Sigmoid colon (tissue), 6 donors: ENCODE measurements at regions not wholly inside any gene's neighbourhood (a gene's known extent, or its start where the extent isn't known, plus 50 kb on each side); places are given as distances from the start of the nearest gene placed in this dataset.

Experiments
- DNase-seq: peaks from one replicate; pipeline ENCODE4 v3.0.0-alpha.2; 2019
- H3K27ac ChIP-seq, 4 donors: fragments of 200-600 bp; sonication (generic); one replicate each; pipeline ENCODE4 v1.5.1; 2016 to 2019; ENCODE audit warnings: mild to moderate bottlenecking in 1 of 4
- H3K27me3 ChIP-seq, 3 donors: fragments of 200-600 bp; sonication (generic); one replicate each; pipeline ENCODE4 v1.5.1; 2019; ENCODE audit warnings: mild to moderate bottlenecking in 1 of 3
- H3K36me3 ChIP-seq, 4 donors: fragments of 200-600 bp; sonication (generic); one replicate each; pipeline ENCODE4 v1.5.1; 2016 to 2019
- H3K4me1 ChIP-seq, 4 donors: fragments of 200-600 bp; sonication (generic); one replicate each; pipeline ENCODE4 v1.5.1; 2017 to 2019
- H3K4me3 ChIP-seq, 4 donors: fragments of 200-600 bp; sonication (generic); one replicate each; pipeline ENCODE4 v1.5.1; 2017 to 2019; ENCODE audit warnings: mild to moderate bottlenecking in 2 of 4, moderate library complexity in 1 of 4
- H3K9me3 ChIP-seq, 4 donors: fragments of 200-600 bp in 3 of 4; sonication (generic) in 3 of 4; one replicate each; pipeline versions ENCODE4 v1.5.1 to v1.6.1; 2013 to 2019
- EP300 ChIP-seq, 4 donors: sonication (generic); formaldehyde crosslinking; IDR thresholded peaks; one replicate each; pipeline ENCODE4 v1.6.1; 2017; ENCODE audit warnings: antibody characterized with exemption in 4 of 4
- POLR2A ChIP-seq, 2 donors: fragments of 450-650 bp; IDR thresholded peaks; one replicate each; pipeline ENCODE4 v1.6.1; 2016; ENCODE audit warnings: antibody characterized with exemption in 2 of 2, mild to moderate bottlenecking in 2 of 2, moderate library complexity in 2 of 2
- POLR2AphosphoS5 ChIP-seq, 4 donors: sonication (generic); formaldehyde crosslinking; IDR thresholded peaks; one replicate each; pipeline ENCODE4 v1.6.1; 2017; ENCODE audit warnings: antibody characterized with exemption in 4 of 4
- WGBS, 2 donors: extraction: QIAGEN DNeasy Blood & Tissue Kit; methylation state at CpG; one replicate each; pipeline ENCODE4 v1.1.7; 2013; 5-methylcytosine and 5-hydroxymethylcytosine counted together
- intact Hi-C: fragments of 100-400 bp; cut with DNase I; formaldehyde crosslinking; loops from one replicate; pipeline ENCODE4 v1.15.1; 2023
- TF ChIP-seq, protein P1 (sequence below), 4 experiments: fragments of 450-650 bp in 3 of 4; fragments of 200-600 bp in 1 of 4; IDR thresholded peaks; one replicate each; pipeline ENCODE4 v1.5.1; 2016 to 2019; ENCODE audit warnings: antibody characterized with exemption in 4 of 4, mild to moderate bottlenecking in 3 of 4, moderate library complexity in 2 of 4
- donor health status: healthy with polysubstance abuse.
- donor health status: healthy.

DNA sequence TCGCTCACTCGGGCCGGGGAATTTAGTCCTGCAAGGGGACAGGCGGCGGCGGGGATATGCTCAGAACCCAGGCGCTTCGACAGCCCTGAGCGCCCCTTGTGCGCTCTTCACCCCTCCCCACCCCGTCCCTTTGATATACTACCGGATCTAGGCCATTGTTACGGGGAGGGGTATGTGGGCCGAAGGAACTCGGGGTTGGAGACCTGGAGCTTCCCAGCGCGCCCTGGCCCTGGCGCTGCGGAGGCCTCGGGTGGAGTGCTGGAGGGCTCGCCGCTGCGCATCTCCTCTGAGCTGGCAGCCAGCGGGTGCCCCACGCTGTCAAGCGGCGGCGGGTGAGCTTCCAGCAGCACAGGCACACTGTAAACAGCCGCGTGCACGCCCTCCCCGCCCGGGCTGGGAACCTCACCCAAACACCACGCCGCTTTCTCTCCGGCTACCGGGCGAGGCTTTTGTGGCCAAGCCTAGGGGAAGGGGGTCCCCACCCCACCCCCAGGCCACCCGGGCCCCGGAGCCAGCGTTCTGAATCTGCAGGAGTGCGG lies 54.5 kb upstream of the BCOR start:
- Histone ChIP-seq H3K9me3 (no peaks in the 10 kb centered on the region), H3K27me3 (peaks cover 0 to 14% (median 0%) of the 10 kb centered on the region in 3 donors), H3K27ac (peak overlapping the region; percentile 71 to 82 (median 76)), H3K36me3 (no peaks in the 10 kb centered on the region), H3K4me1 (peaks cover 0 to 46% (median 16%) of the 10 kb centered on the region in 4 donors), H3K4me3 (peak overlapping the region; percentile 19 to 53 (median 48))
- TF ChIP-seq POLR2A (IDR thresholded peaks at IDR 0.05) (no peak), EP300 (IDR thresholded peaks at IDR 0.05) (no peak), POLR2AphosphoS5 (IDR thresholded peaks at IDR 0.05) (no peak)
- TF ChIP-seq, protein P1, sequence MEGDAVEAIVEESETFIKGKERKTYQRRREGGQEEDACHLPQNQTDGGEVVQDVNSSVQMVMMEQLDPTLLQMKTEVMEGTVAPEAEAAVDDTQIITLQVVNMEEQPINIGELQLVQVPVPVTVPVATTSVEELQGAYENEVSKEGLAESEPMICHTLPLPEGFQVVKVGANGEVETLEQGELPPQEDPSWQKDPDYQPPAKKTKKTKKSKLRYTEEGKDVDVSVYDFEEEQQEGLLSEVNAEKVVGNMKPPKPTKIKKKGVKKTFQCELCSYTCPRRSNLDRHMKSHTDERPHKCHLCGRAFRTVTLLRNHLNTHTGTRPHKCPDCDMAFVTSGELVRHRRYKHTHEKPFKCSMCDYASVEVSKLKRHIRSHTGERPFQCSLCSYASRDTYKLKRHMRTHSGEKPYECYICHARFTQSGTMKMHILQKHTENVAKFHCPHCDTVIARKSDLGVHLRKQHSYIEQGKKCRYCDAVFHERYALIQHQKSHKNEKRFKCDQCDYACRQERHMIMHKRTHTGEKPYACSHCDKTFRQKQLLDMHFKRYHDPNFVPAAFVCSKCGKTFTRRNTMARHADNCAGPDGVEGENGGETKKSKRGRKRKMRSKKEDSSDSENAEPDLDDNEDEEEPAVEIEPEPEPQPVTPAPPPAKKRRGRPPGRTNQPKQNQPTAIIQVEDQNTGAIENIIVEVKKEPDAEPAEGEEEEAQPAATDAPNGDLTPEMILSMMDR (IDR thresholded peaks at IDR 0.05), result no peak
- WGBS, 2 donors, result 9 to 19% methylated on average over 42 of the region's 42 CpGs
- intact Hi-C loops, result loop anchor here (5.0 kb wide), 1 partner anchor 65 kb away; no protein-coding TSS in a partner anchor
- peak; percentile 74 for DNase-seq

DNA sequence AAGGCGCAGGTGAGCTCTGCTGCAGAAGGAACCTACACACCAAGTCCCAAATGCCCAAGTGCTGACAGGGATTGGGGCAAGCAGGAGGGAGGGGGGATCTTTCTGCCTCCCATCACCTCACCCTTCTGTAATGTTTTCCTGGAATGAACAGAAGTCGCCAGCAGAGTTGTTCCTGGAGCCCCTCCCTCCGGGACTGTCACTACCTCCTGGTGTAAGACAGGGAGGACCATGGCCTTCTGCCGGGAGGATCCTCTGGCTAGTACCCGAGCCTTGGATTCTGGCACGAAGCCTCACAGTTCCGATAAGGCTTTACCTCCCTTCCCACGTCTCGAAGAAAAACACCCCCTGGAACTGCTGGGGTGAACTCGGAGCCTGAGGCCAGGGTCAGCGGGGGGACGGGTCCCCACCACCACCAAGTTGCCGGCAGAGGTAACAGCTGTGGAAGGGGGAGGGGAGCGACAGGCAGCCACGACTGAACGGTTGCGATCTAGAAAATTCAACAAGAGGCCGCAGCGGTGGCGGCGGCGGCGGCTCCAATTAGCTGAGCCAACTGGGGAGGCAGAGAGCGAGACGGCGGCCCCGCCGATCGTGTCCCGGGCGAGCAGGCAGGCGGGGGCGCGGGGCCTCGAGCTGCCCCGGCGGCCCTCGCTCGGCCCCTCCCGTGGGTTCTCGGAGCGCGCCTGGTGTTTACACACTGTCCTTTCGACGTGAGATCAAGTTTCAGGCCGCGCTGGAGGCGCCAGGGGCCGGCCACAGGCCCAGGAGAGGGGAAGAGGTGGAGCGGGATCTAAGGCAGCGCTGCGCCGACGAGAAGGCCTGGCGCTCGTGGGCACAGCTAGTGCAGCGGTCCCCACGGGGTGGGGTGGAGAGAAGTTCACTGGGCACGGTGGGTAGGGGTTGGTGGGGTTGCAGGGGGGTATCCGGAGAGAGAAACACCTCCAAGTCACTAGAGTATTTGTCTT lies 53.7 kb upstream of the BCOR start:
- WGBS, 2 donors, result 23 to 66% methylated on average over 60 of the region's 60 CpGs
- Histone ChIP-seq H3K4me1 (peaks cover 0 to 52% (median 17%) of the 10 kb centered on the region in 4 donors), H3K27me3 (peaks cover 0 to 16% (median 0%) of the 10 kb centered on the region in 3 donors)

DNA sequence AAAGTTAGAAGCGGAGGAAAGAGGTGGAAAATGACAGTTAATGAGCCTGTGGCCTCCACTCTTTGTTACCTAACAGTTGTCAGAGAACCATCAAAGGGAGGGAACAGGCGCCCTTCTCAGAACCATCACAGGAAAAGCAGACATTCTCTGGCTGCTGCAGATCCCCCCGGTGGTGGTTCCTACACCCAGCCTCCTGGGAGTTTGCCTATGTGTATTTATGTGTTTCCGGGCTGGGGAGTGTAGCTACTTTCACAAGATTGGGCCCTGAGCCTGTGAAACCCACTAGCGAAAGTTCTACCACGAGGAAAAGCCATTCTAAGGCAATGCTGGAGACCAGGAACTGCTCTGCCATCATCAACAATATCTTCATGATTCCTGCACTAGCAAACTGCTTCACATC lies 52.7 kb upstream of the BCOR start:
- H3K36me3 ChIP-seq, result no peaks in the 10 kb centered on the region
- WGBS, 2 donors, result 70 to 83% methylated on average over 6 of the region's 6 CpGs
- H3K27me3 ChIP-seq, result peaks cover 0 to 17% (median 0%) of the 10 kb centered on the region in 3 donors
- TF ChIP-seq POLR2A (IDR thresholded peaks at IDR 0.05) (no peak), EP300 (IDR thresholded peaks at IDR 0.05) (no peak), POLR2AphosphoS5 (IDR thresholded peaks at IDR 0.05) (no peak)
- TF ChIP-seq, protein P1 (IDR thresholded peaks at IDR 0.05), result no peak
- peaks cover 0 to 56% (median 17%) of the 10 kb centered on the region in 4 donors for H3K4me1 ChIP-seq
- DNase-seq, result no peak
- intact Hi-C loops, result loop anchor here (5.0 kb wide), 1 partner anchor 63 kb away; no protein-coding TSS in a partner anchor
- H3K27ac ChIP-seq, result no peak overlapping the region
- H3K9me3 ChIP-seq, result no peaks in the 10 kb centered on the region
- no peak overlapping the region for H3K4me3 ChIP-seq

More for the DNA sequence above, 53.7 kb upstream of the BCOR start:
- intact Hi-C loops, result loop anchor here (5.0 kb wide), 1 partner anchor 64 kb away; no protein-coding TSS in a partner anchor
- DNase-seq, result no peak
- Histone ChIP-seq H3K36me3 (no peaks in the 10 kb centered on the region), H3K4me3 (peak overlapping the region in 2 of 4 donors; percentile 44 to 53), H3K27ac (peak overlapping the region in 3 of 4 donors; percentile 71 to 82 (median 77)), H3K9me3 (no peaks in the 10 kb centered on the region)
- TF ChIP-seq POLR2A (IDR thresholded peaks at IDR 0.05) (no peak), EP300 (IDR thresholded peaks at IDR 0.05) (no peak)
- TF ChIP-seq, protein P1 (IDR thresholded peaks at IDR 0.05), result no peak

- H3K27ac ChIP-seq, result no peak overlapping the region
- no peak for TF ChIP-seq POLR2AphosphoS5 (IDR thresholded peaks at IDR 0.05)
- no peak for TF ChIP-seq POLR2A (IDR thresholded peaks at IDR 0.05)
- no peak for TF ChIP-seq EP300 (IDR thresholded peaks at IDR 0.05)
- TF ChIP-seq, protein P1 (IDR thresholded peaks at IDR 0.05), result no peak
- no peaks in the 10 kb centered on the region for H3K9me3 ChIP-seq
- DNase-seq, result no peak
- no peaks in the 10 kb centered on the region for H3K36me3 ChIP-seq
- 55 to 67% methylated on average over 17 of the region's 17 CpGs for WGBS, 2 donors
- intact Hi-C loops, result loop anchor here (5.0 kb wide), 1 partner anchor 62 kb away; no protein-coding TSS in a partner anchor
- H3K4me3 ChIP-seq, result no peak overlapping the region
- H3K4me1 ChIP-seq, result peaks cover 0 to 56% (median 18%) of the 10 kb centered on the region in 4 donors
- peaks cover 0 to 26% (median 0%) of the 10 kb centered on the region in 3 donors for H3K27me3 ChIP-seq
These were observed 51.8 kb upstream of the BCOR start for GRCh38 chrX:40149286-40150175.
